ENCODE measurements at regions not wholly inside any gene's neighbourhood (a gene's known extent, or its start where the extent isn't known, plus 50 kb on each side); places are given as distances from the start of the nearest gene placed in this dataset.

DNA sequence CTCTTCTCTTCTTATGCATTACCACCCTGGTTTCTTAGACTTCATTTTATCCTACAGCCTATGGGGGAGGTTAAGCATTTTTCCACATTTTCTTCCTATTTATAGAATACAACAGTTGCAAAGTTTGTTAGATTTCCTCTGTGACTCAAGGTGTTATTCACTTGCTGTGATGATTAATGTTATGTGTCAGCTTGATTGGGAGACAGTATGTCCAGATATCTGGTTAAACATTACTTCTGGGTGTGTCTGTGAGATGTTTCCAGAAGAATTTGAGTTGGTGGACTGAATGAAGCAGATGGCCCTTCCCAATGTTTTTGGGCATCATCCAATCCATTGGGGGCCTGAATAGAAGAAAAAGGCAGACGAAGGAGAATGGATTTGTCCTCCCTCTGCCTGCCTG, 131.3 kb downstream of the C6orf118 start:
- H3K79me2 ChIP-seq = no peaks in the 10 kb centered on the region
- no peak for DNase-seq (ENCODE audit: low spot score)
- no peak overlapping the region for H2AFZ ChIP-seq
- no peak overlapping the region for H3K27ac ChIP-seq
- no peaks in the 10 kb centered on the region for H3K9me2 ChIP-seq (replicated peaks; ENCODE audit: insufficient read depth)
- no peak overlapping the region for H3K4me2 ChIP-seq
- TF ChIP-seq EZH2phosphoT487 (IDR thresholded peaks at IDR 0.05; ENCODE audit: low read depth, severe bottlenecking, unreplicated experiment) (no peak), EZH2 (IDR thresholded peaks at IDR 0.05; ENCODE audit: borderline replicate concordance) (no peak)
- TF ChIP-seq, protein P1, sequence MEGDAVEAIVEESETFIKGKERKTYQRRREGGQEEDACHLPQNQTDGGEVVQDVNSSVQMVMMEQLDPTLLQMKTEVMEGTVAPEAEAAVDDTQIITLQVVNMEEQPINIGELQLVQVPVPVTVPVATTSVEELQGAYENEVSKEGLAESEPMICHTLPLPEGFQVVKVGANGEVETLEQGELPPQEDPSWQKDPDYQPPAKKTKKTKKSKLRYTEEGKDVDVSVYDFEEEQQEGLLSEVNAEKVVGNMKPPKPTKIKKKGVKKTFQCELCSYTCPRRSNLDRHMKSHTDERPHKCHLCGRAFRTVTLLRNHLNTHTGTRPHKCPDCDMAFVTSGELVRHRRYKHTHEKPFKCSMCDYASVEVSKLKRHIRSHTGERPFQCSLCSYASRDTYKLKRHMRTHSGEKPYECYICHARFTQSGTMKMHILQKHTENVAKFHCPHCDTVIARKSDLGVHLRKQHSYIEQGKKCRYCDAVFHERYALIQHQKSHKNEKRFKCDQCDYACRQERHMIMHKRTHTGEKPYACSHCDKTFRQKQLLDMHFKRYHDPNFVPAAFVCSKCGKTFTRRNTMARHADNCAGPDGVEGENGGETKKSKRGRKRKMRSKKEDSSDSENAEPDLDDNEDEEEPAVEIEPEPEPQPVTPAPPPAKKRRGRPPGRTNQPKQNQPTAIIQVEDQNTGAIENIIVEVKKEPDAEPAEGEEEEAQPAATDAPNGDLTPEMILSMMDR (IDR thresholded peaks at IDR 0.05; ENCODE audit: poor library complexity) = no peak
- no peaks in the 10 kb centered on the region for H4K20me1 ChIP-seq (ENCODE audit: insufficient read depth, poor library complexity, severe bottlenecking)
- no peaks in the 10 kb centered on the region for H3K9me3 ChIP-seq (ENCODE audit: low read depth)
- no peaks in the 10 kb centered on the region for H3K4me1 ChIP-seq (ENCODE audit: insufficient read depth)
- WGBS (ENCODE audit: low lambda C conversion rate, missing lambda C conversion rate) = 67% methylated on average over 1 of the region's 1 CpG
- H3K36me3 ChIP-seq (replicated peaks; ENCODE audit: insufficient read depth, low read depth) = no peaks in the 10 kb centered on the region
- no peak overlapping the region for H3K4me3 ChIP-seq
- no peaks in the 10 kb centered on the region for H3K27me3 ChIP-seq

DNA sequence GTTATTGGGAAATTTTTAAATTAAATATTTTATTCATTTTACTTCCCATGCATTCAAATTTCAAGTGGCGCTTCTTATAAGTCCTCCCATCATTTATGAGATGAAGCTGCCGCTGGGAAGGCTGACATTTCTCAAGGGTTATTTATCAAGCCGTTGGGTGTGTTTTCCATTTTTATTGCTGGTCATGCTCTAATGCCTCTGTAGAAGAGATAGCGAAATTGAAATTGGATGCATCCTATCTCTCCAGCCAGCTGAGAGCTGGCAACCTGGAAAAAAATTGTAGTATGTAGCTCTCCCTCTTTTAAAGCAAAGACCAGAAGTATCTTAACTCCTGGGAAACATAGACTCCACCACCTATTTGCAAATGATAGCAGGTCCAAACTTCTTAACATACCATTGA, 135.9 kb downstream of the C6orf118 start:
- 88% methylated on average over 4 of the region's 4 CpGs for WGBS (ENCODE audit: low lambda C conversion rate, missing lambda C conversion rate)
- TF ChIP-seq EZH2phosphoT487 (IDR thresholded peaks at IDR 0.05; ENCODE audit: low read depth, severe bottlenecking, unreplicated experiment) (no peak), EZH2 (IDR thresholded peaks at IDR 0.05; ENCODE audit: borderline replicate concordance) (no peak)
- TF ChIP-seq, protein P1 (IDR thresholded peaks at IDR 0.05; ENCODE audit: poor library complexity) = no peak
- no peaks in the 10 kb centered on the region for H3K36me3 ChIP-seq (replicated peaks; ENCODE audit: insufficient read depth, low read depth)
- H3K9me3 ChIP-seq (ENCODE audit: low read depth) = no peaks in the 10 kb centered on the region
- H3K27ac ChIP-seq = no peak overlapping the region
- no peaks in the 10 kb centered on the region for H3K27me3 ChIP-seq
- H4K20me1 ChIP-seq (ENCODE audit: insufficient read depth, poor library complexity, severe bottlenecking) = no peaks in the 10 kb centered on the region
- H3K4me1 ChIP-seq (ENCODE audit: insufficient read depth) = no peaks in the 10 kb centered on the region
- no peak overlapping the region for H2AFZ ChIP-seq
- no peak overlapping the region for H3K4me2 ChIP-seq
- no peaks in the 10 kb centered on the region for H3K79me2 ChIP-seq
- H3K9me2 ChIP-seq (replicated peaks; ENCODE audit: insufficient read depth) = no peaks in the 10 kb centered on the region
- DNase-seq (ENCODE audit: low spot score) = no peak
- no peak overlapping the region for H3K4me3 ChIP-seq

DNA sequence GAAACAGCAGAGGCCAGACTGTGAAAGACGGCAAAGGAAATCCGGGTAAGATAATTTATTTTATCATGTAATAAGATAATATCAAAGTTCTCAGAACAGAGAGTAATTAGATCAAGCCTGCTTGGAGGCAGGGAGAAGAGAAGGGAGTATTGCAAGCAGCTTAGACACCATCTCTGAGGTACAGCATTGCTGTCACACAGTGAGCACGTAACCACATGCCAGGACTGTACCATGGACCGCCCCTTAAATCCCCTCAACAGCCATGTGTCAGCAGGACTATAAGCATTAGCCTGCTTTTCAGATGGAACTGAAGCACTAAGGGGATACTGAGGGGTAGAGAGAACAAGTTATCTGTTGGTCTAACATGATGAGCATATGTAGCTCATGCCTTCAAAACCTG, 141.5 kb downstream of the C6orf118 start:
- H3K4me3 ChIP-seq = no peak overlapping the region
- WGBS (ENCODE audit: low lambda C conversion rate, missing lambda C conversion rate) = 78% methylated on average over 4 of the region's 4 CpGs
- H3K4me1 ChIP-seq (ENCODE audit: insufficient read depth) = no peaks in the 10 kb centered on the region
- no peak overlapping the region for H3K27ac ChIP-seq
- DNase-seq (ENCODE audit: low spot score) = no peak
- H2AFZ ChIP-seq = no peak overlapping the region
- H3K27me3 ChIP-seq = no peaks in the 10 kb centered on the region
- TF ChIP-seq, protein P1 (IDR thresholded peaks at IDR 0.05; ENCODE audit: poor library complexity) = no peak
- no peak for TF ChIP-seq EZH2 (IDR thresholded peaks at IDR 0.05; ENCODE audit: borderline replicate concordance)
- TF ChIP-seq EZH2phosphoT487 (IDR thresholded peaks at IDR 0.05; ENCODE audit: low read depth, severe bottlenecking, unreplicated experiment) = no peak
- no peaks in the 10 kb centered on the region for H3K9me3 ChIP-seq (ENCODE audit: low read depth)
- H3K4me2 ChIP-seq = no peak overlapping the region
- H3K9me2 ChIP-seq (replicated peaks; ENCODE audit: insufficient read depth) = no peaks in the 10 kb centered on the region
- H4K20me1 ChIP-seq (ENCODE audit: insufficient read depth, poor library complexity, severe bottlenecking) = no peaks in the 10 kb centered on the region
- no peaks in the 10 kb centered on the region for H3K79me2 ChIP-seq
- no peaks in the 10 kb centered on the region for H3K36me3 ChIP-seq (replicated peaks; ENCODE audit: insufficient read depth, low read depth)

DNA sequence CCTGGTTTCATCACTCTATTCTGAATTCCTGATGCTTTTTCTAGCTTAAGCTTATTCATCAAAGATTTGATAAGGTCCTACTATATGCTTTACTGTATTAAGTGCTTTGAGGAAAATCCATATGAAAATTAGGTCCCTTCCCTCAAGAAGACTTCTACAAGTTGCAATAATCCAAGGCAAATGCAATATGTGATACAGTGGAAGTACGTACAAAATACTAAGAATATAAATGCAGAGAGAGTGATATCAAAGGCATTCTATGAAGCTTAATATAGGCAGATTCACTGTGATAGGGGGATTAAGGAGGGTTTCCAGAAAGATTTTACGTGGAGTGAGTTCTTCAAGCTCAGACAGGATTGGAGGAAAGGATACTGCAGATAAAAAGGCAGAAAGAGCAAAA, 142.1 kb downstream of the C6orf118 start:
- H3K36me3 ChIP-seq (replicated peaks; ENCODE audit: insufficient read depth, low read depth) = no peaks in the 10 kb centered on the region
- no peak for DNase-seq (ENCODE audit: low spot score)
- H3K4me1 ChIP-seq (ENCODE audit: insufficient read depth) = no peaks in the 10 kb centered on the region
- no peak for TF ChIP-seq EZH2 (IDR thresholded peaks at IDR 0.05; ENCODE audit: borderline replicate concordance)
- no peak for TF ChIP-seq EZH2phosphoT487 (IDR thresholded peaks at IDR 0.05; ENCODE audit: low read depth, severe bottlenecking, unreplicated experiment)
- TF ChIP-seq, protein P1 (IDR thresholded peaks at IDR 0.05; ENCODE audit: poor library complexity) = no peak
- H2AFZ ChIP-seq = no peak overlapping the region
- no peaks in the 10 kb centered on the region for H3K9me3 ChIP-seq (ENCODE audit: low read depth)
- H3K79me2 ChIP-seq = no peaks in the 10 kb centered on the region
- no peak overlapping the region for H3K4me3 ChIP-seq
- 67% methylated on average over 2 of the region's 2 CpGs for WGBS (ENCODE audit: low lambda C conversion rate, missing lambda C conversion rate)
- H3K27me3 ChIP-seq = no peaks in the 10 kb centered on the region
- H3K27ac ChIP-seq = no peak overlapping the region
- H3K9me2 ChIP-seq (replicated peaks; ENCODE audit: insufficient read depth) = no peaks in the 10 kb centered on the region
- H3K4me2 ChIP-seq = no peak overlapping the region
- H4K20me1 ChIP-seq (ENCODE audit: insufficient read depth, poor library complexity, severe bottlenecking) = no peaks in the 10 kb centered on the region
